Spleen (tissue), 11 donors: ENCODE measurements at regions not wholly inside any gene's neighbourhood (a gene's known extent, or its start where the extent isn't known, plus 50 kb on each side); places are given as distances from the start of the nearest gene placed in this dataset.

ENCODE experiments used
- DNase-seq: peaks from one replicate; pipeline ENCODE4 v3.0.0-alpha.2; 2020
- H3K27ac ChIP-seq, 8 donors: fragments of 200-600 bp; sonication (generic) in 7 of 8; 1 replicate in 4 of 8; 2 replicates in 4 of 8; pipeline versions ENCODE4 v1.5.0 to v1.8.0; 2016 to 2021; ENCODE audit warnings: inconsistent platforms in 4 of 8, mild to moderate bottlenecking in 4 of 8, moderate library complexity in 1 of 8
- H3K27me3 ChIP-seq, 7 donors: fragments of 200-600 bp; sonication (generic) in 6 of 7; replicated peaks in 1 of 7; 1 replicate in 4 of 7; 2 replicates in 3 of 7; pipeline versions ENCODE4 v1.5.0 to v1.8.0; 2016 to 2021; ENCODE audit warnings: inconsistent platforms in 3 of 7, mild to moderate bottlenecking in 1 of 7
- H3K36me3 ChIP-seq, 6 donors: fragments of 200-600 bp; sonication (generic) in 5 of 6; 1 replicate in 4 of 6; 2 replicates in 2 of 6; pipeline versions ENCODE4 v1.5.0 to v1.8.0; 2016 to 2021; ENCODE audit warnings: inconsistent platforms in 2 of 6
- H3K4me1 ChIP-seq, 6 donors: fragments of 200-600 bp; sonication (generic) in 5 of 6; 1 replicate in 3 of 6; 2 replicates in 3 of 6; pipeline versions ENCODE4 v1.5.0 to v1.8.0; 2016 to 2021; ENCODE audit warnings: inconsistent platforms in 3 of 6
- H3K4me3 ChIP-seq, 8 donors: fragments of 200-600 bp; sonication (generic) in 7 of 8; 1 replicate in 4 of 8; 2 replicates in 4 of 8; pipeline versions ENCODE4 v1.5.0 to v1.8.0; 2016 to 2021; ENCODE audit warnings: inconsistent platforms in 4 of 8, mild to moderate bottlenecking in 4 of 8, moderate library complexity in 2 of 8
- H3K9me3 ChIP-seq, 8 donors: fragments of 200-600 bp; sonication (generic) in 7 of 8; 1 replicate in 4 of 8; 2 replicates in 4 of 8; pipeline versions ENCODE4 v1.5.0 to v1.8.0; 2016 to 2021; ENCODE audit warnings: inconsistent platforms in 4 of 8
- POLR2A ChIP-seq, 3 donors: fragments of 450-650 bp; IDR thresholded peaks; one replicate each; pipeline ENCODE4 v1.5.1; 2017; ENCODE audit warnings: antibody characterized with exemption in 3 of 3, mild to moderate bottlenecking in 1 of 3
- POLR2AphosphoS5 ChIP-seq, 3 donors: sonication (generic); formaldehyde crosslinking; IDR thresholded peaks; one replicate each; pipeline ENCODE4 v1.5.1; 2017; ENCODE audit warnings: antibody characterized with exemption in 3 of 3
- WGBS, 5 donors: extraction: QIAGEN DNeasy Blood & Tissue Kit in 3 of 5; methylation state at CpG; one replicate each; pipeline versions ENCODE4 v1.1.5 to v1.1.7; 2013 to 2018; 5-methylcytosine and 5-hydroxymethylcytosine counted together
- intact Hi-C: fragments of 100-400 bp; cut with DNase I; formaldehyde crosslinking; loops from one replicate; pipeline ENCODE4 v1.15.0; 2023; ENCODE audit warnings: low total_unique reads
- TF ChIP-seq, protein P1 (sequence below), 11 experiments: fragments of 200-600 bp in 7 of 11; fragments of 450-650 bp in 4 of 11; sonication (generic) in 4 of 11; IDR thresholded peaks in 8 of 11; conservative IDR thresholded peaks in 3 of 11; 1 replicate in 7 of 11; 2 replicates in 4 of 11; pipeline versions ENCODE4 v1.4.0 to v1.8.0; 2016 to 2021; ENCODE audit warnings: antibody characterized with exemption in 11 of 11, inconsistent platforms in 4 of 11, mild to moderate bottlenecking in 1 of 11
- donor health status: healthy with polysubstance abuse.
- donor health status: DM: no; HTN: no; CAD: no; lungs with moderate emphysema.
- donor health status: DM: no; HTN: no; CAD: no.
- donor health status: Bipolar disorder and iron deficiency.
- donor health status: healthy.
- donor health status: DM: no; HTN: no; CAD: no.
- donor health status: DM: yes; HTN: yes; CAD: no.

DNA sequence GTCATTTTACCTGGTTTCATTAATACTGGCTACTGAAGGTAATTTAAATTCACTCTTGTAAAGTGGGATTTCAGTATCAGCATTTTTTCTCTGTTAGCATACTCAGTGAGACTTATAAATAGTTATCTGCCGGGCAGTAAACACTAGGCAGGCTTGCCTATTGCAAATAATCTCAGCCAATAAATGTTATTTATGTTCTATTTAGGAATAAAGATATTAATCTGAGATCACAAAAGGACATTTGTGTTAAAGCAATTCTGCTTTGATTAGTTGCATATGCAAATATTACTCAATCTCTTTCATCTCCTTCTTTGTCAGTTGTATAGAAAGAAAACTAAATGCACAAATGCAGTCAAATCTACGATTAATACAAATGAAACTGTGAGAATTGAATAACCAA is 827.8 kb downstream of the TLE4 start:
- peaks cover 0 to 23% (median 8%) of the 10 kb centered on the region in 8 donors for H3K9me3 ChIP-seq
- no peaks in the 10 kb centered on the region for H3K4me1 ChIP-seq
- no peak overlapping the region for H3K4me3 ChIP-seq
- H3K27ac ChIP-seq: no peak overlapping the region
- no peaks in the 10 kb centered on the region for H3K36me3 ChIP-seq
- WGBS, 5 donors: 80 to 94% (median 85%) methylated on average over 2 of the region's 2 CpGs
- DNase-seq: no peak
- no peaks in the 10 kb centered on the region for H3K27me3 ChIP-seq
- TF ChIP-seq POLR2A (IDR thresholded peaks at IDR 0.05) (no peak), POLR2AphosphoS5 (IDR thresholded peaks at IDR 0.05) (no peak)
- TF ChIP-seq, protein P1, sequence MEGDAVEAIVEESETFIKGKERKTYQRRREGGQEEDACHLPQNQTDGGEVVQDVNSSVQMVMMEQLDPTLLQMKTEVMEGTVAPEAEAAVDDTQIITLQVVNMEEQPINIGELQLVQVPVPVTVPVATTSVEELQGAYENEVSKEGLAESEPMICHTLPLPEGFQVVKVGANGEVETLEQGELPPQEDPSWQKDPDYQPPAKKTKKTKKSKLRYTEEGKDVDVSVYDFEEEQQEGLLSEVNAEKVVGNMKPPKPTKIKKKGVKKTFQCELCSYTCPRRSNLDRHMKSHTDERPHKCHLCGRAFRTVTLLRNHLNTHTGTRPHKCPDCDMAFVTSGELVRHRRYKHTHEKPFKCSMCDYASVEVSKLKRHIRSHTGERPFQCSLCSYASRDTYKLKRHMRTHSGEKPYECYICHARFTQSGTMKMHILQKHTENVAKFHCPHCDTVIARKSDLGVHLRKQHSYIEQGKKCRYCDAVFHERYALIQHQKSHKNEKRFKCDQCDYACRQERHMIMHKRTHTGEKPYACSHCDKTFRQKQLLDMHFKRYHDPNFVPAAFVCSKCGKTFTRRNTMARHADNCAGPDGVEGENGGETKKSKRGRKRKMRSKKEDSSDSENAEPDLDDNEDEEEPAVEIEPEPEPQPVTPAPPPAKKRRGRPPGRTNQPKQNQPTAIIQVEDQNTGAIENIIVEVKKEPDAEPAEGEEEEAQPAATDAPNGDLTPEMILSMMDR (IDR thresholded peaks at IDR 0.05 in 8 of 11, conservative IDR thresholded peaks at IDR 0.05 in 3 of 11): no peak
- intact Hi-C loops: no loop called here

DNA sequence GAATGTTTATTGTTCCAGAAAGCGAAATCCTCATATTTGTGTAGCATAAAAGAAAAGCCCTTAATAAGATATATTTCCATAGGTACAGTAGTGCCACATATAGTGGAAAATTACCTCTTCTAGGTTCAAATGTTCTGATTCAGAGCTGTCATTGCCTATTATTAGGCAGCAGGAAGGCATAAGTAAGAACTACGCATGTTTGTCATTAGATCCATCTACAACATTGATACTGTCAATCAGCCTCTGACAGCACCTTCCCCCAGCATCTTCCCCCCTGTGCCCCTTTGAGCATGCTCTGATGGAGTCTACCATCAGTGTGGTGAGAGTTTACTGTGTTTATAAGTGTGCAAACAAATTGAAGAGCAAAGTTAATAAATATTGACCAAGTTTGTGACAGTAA is 816.1 kb downstream of the TLE4 start:
- WGBS, 5 donors: 74 to 89% (median 83%) methylated on average over 2 of the region's 2 CpGs
- intact Hi-C loops: no loop called here
- H3K27ac ChIP-seq: no peak overlapping the region
- H3K4me1 ChIP-seq: no peaks in the 10 kb centered on the region
- no peaks in the 10 kb centered on the region for H3K36me3 ChIP-seq
- no peaks in the 10 kb centered on the region for H3K27me3 ChIP-seq
- no peak overlapping the region for H3K4me3 ChIP-seq
- no peak for DNase-seq
- peaks cover 0 to 28% (median 10%) of the 10 kb centered on the region in 8 donors for H3K9me3 ChIP-seq
- TF ChIP-seq POLR2AphosphoS5 (IDR thresholded peaks at IDR 0.05): no peak
- no peak for TF ChIP-seq POLR2A (IDR thresholded peaks at IDR 0.05)
- TF ChIP-seq, protein P1 (IDR thresholded peaks at IDR 0.05 in 8 of 11, conservative IDR thresholded peaks at IDR 0.05 in 3 of 11): no peak

GRCh38 chr9:80385246-80385645 is 813.5 kb downstream of the TLE4 start:
- Histone ChIP-seq H3K9me3 (peaks cover 0 to 8% (median 2%) of the 10 kb centered on the region in 8 donors), H3K36me3 (no peaks in the 10 kb centered on the region), H3K27ac (no peak overlapping the region), H3K4me3 (no peak overlapping the region), H3K27me3 (no peaks in the 10 kb centered on the region), H3K4me1 (no peaks in the 10 kb centered on the region)
- TF ChIP-seq, protein P1 (IDR thresholded peaks at IDR 0.05 in 8 of 11, conservative IDR thresholded peaks at IDR 0.05 in 3 of 11): no peak
- TF ChIP-seq POLR2AphosphoS5 (IDR thresholded peaks at IDR 0.05) (no peak), POLR2A (IDR thresholded peaks at IDR 0.05) (no peak)
- 67 to 91% (median 87%) methylated on average over 3 of the region's 3 CpGs for WGBS, 5 donors
- intact Hi-C loops: no loop called here
- DNase-seq: no peak

DNA sequence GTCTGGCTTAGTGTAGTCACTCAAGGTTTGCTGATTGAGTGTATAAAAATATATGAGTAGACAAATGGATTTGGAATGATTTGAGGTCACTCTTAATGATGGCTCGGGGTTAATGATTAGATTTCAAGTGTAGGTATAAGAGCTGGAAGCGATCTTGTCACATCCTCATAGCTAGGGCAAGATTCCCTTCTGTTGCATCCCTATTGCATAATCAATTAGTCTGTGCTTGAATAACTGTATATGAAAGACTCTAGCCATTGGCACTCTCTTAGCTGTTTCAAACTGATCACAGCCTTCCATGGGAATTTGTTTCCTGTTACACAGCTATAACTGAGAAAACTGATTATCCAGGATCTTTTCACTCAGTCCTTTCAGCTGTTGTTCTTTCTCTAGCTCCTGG is 811.6 kb downstream of the TLE4 start:
- WGBS, 5 donors: 73 to 88% (median 79%) methylated on average over 2 of the region's 2 CpGs
- DNase-seq: no peak
- TF ChIP-seq POLR2A (IDR thresholded peaks at IDR 0.05): no peak
- no peak for TF ChIP-seq POLR2AphosphoS5 (IDR thresholded peaks at IDR 0.05)
- TF ChIP-seq, protein P1 (IDR thresholded peaks at IDR 0.05 in 8 of 11, conservative IDR thresholded peaks at IDR 0.05 in 3 of 11): no peak
- Histone ChIP-seq H3K27ac (no peak overlapping the region), H3K36me3 (no peaks in the 10 kb centered on the region), H3K4me3 (no peak overlapping the region), H3K9me3 (peaks cover 0 to 8% (median 2%) of the 10 kb centered on the region in 8 donors), H3K27me3 (no peaks in the 10 kb centered on the region), H3K4me1 (no peaks in the 10 kb centered on the region)
- intact Hi-C loops: no loop called here
